ENCODE measurements at regions not wholly inside any gene's neighbourhood (a gene's known extent, or its start where the extent isn't known, plus 50 kb on each side); places are given as distances from the start of the nearest gene placed in this dataset.

DNA sequence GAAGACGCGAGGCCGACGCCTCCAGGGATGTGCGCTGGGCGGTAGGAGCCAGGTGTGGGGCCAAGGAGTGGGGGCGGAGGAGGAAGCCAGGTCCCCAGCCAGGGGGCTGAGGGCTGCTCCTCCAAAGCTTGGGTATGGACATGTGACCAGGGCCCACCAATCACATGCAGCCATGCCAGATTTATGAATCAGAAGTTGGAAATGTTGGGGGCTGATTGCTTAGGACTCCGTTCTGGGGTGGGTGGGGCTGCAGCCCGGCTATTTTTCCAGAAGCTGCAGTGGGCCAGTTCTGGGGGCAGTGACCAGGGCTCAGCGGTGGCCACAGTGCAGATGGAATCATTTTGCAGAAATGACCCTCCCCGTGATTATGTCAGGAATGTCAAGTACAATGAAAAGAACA lies 96.0 kb downstream of the CEBPB start:
- peaks cover 11 to 70% (median 48%) of the 10 kb centered on the region in 5 donors for H3K4me1 ChIP-seq (ENCODE audit: control insufficient read depth in 5 of 5, insufficient read depth in 5 of 5, low read length in 5 of 5)
- peak overlapping the region in 4 of 5 donors; percentile 30 to 71 (median 42) for H3K9ac ChIP-seq (ENCODE audit: low read length in 5 of 5)
- peak overlapping the region; percentile 97 for H3K27ac ChIP-seq (ENCODE audit: low read depth, low read length)
- no peak overlapping the region for H3K4me3 ChIP-seq (ENCODE audit: low read depth in 1 of 5, low read length in 5 of 5)
- no peaks in the 10 kb centered on the region for H3K36me3 ChIP-seq (ENCODE audit: control insufficient read depth in 5 of 5, insufficient read depth in 5 of 5, low read length in 5 of 5)
- no peaks in the 10 kb centered on the region for H3K9me3 ChIP-seq (ENCODE audit: control insufficient read depth in 5 of 5, low read length in 5 of 5)
- peaks cover 0 to 5% (median 0%) of the 10 kb centered on the region in 5 donors for H3K27me3 ChIP-seq (ENCODE audit: control insufficient read depth in 5 of 5, insufficient read depth in 4 of 5, low read length in 5 of 5)

DNA sequence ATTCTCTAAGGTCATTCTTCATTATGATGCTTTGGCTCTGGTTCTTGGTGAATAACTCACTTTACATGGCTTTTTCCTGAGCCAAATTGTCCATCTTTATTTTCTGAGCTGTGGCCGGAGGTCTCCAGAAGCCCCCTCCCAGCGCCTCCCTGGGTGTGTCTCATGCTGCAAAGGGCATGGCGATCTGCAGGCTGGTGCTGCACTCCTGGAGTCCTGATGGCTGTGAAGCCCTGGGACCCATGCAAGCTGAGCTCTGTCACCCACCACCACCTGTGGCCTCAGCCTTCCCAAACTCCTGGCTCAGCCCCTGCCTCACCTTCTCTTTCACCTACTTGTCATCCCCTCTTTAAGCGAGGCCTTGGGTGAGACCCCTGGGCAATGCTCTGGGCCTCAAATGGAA lies 96.9 kb downstream of the CEBPB start:
- no peak overlapping the region for H3K4me3 ChIP-seq (ENCODE audit: low read depth in 1 of 5, low read length in 5 of 5)
- peaks cover 13 to 79% (median 57%) of the 10 kb centered on the region in 5 donors for H3K4me1 ChIP-seq (ENCODE audit: control insufficient read depth in 5 of 5, insufficient read depth in 5 of 5, low read length in 5 of 5)
- H3K27ac ChIP-seq (ENCODE audit: low read depth, low read length) = no peak overlapping the region

DNA sequence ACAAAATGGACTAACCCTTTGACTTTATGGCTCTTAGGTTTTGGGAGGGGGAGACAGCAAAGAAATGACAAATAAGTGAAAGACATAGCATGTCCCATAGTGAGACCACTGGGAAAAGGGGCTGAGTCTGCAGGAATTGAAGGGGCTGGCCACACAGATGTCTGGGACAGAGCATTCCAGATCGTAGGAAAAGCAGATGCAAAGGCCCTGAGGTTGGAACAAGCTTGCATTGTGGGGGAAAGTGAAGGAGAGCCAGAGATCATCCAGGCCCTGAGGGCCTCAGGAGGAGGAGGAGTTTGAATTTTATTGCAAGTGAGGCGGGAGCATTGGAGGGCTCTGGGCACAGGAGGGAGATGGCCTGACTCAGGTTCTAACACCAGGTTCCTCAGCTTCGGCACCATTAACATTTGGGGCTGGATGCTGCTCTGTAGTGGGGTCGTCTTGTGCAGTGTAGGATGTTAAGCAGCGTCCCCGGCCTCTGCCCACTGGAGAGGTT lies 97.5 kb downstream of the CEBPB start:
- Histone ChIP-seq H3K4me3 (ENCODE audit: low read depth in 1 of 5, low read length in 5 of 5) (no peak overlapping the region), H3K9me3 (ENCODE audit: control insufficient read depth in 5 of 5, low read length in 5 of 5) (no peaks in the 10 kb centered on the region), H3K27me3 (ENCODE audit: control insufficient read depth in 5 of 5, insufficient read depth in 4 of 5, low read length in 5 of 5) (no peaks in the 10 kb centered on the region), H3K36me3 (ENCODE audit: control insufficient read depth in 5 of 5, insufficient read depth in 5 of 5, low read length in 5 of 5) (no peaks in the 10 kb centered on the region), H3K9ac (ENCODE audit: low read length in 5 of 5) (no peak overlapping the region), H3K27ac (ENCODE audit: low read depth, low read length) (no peak overlapping the region), H3K4me1 (ENCODE audit: control insufficient read depth in 5 of 5, insufficient read depth in 5 of 5, low read length in 5 of 5) (peaks cover 16 to 83% (median 62%) of the 10 kb centered on the region in 5 donors)

More for the DNA sequence above, 96.9 kb downstream of the CEBPB start:
- Histone ChIP-seq H3K9me3 (ENCODE audit: control insufficient read depth in 5 of 5, low read length in 5 of 5) (no peaks in the 10 kb centered on the region), H3K9ac (ENCODE audit: low read length in 5 of 5) (no peak overlapping the region), H3K27me3 (ENCODE audit: control insufficient read depth in 5 of 5, insufficient read depth in 4 of 5, low read length in 5 of 5) (no peaks in the 10 kb centered on the region), H3K36me3 (ENCODE audit: control insufficient read depth in 5 of 5, insufficient read depth in 5 of 5, low read length in 5 of 5) (no peaks in the 10 kb centered on the region)

DNA sequence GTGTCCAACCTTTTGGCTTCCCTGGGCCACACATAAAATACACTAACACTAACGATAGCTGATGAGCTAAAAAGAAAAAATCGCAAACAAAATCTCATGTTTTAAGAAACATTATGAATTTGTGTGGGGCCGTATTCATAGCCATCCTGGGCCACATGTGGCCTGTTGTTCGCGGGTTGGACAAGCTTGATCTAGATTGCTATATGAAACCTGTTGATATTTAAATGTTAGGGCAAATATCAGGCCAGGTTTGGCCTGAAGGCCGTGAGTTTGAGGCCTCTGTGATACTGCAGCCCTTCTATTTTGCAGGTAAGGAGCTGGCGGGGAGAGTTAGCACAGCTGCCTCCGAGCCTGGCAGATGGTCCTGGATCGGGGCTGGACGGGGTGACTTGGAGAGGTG lies 99.0 kb downstream of the CEBPB start:
- H3K4me1 ChIP-seq (ENCODE audit: control insufficient read depth in 5 of 5, insufficient read depth in 5 of 5, low read length in 5 of 5) = peaks cover 11 to 77% (median 53%) of the 10 kb centered on the region in 5 donors

DNA sequence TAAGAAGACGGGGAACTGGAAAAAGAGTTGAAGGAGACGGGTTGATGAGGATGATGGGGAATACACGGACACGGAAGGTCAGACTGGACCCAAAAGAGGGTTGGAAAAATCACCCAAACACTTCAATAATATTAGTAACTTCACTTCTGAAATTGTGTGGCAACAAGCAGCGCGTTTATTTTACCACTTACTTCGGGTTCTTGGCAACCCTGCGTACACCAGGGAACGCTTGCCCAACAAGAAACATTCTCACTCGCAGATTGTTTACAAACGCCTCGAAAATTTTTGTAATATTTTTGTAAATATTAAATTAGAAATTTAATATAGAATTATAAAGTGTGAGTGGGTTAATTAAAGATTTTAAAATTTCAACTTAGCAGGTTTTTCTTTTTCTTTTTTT lies 99.5 kb downstream of the CEBPB start:
- no peak overlapping the region for H3K4me3 ChIP-seq (ENCODE audit: low read depth in 1 of 5, low read length in 5 of 5)
- H3K27ac ChIP-seq (ENCODE audit: low read depth, low read length) = peak overlapping the region; percentile 88
- peak overlapping the region in 1 of 5 donors; percentile 5 for H3K9ac ChIP-seq (ENCODE audit: low read length in 5 of 5)
- no peaks in the 10 kb centered on the region for H3K9me3 ChIP-seq (ENCODE audit: control insufficient read depth in 5 of 5, low read length in 5 of 5)
- no peaks in the 10 kb centered on the region for H3K36me3 ChIP-seq (ENCODE audit: control insufficient read depth in 5 of 5, insufficient read depth in 5 of 5, low read length in 5 of 5)
- peaks cover 10 to 73% (median 49%) of the 10 kb centered on the region in 5 donors for H3K4me1 ChIP-seq (ENCODE audit: control insufficient read depth in 5 of 5, insufficient read depth in 5 of 5, low read length in 5 of 5)
- H3K27me3 ChIP-seq (ENCODE audit: control insufficient read depth in 5 of 5, insufficient read depth in 4 of 5, low read length in 5 of 5) = no peaks in the 10 kb centered on the region

More for the DNA sequence above, 99.0 kb downstream of the CEBPB start:
- H3K27me3 ChIP-seq (ENCODE audit: control insufficient read depth in 5 of 5, insufficient read depth in 4 of 5, low read length in 5 of 5) = no peaks in the 10 kb centered on the region
- peak overlapping the region; percentile 88 for H3K27ac ChIP-seq (ENCODE audit: low read depth, low read length)
- no peaks in the 10 kb centered on the region for H3K36me3 ChIP-seq (ENCODE audit: control insufficient read depth in 5 of 5, insufficient read depth in 5 of 5, low read length in 5 of 5)
- no peaks in the 10 kb centered on the region for H3K9me3 ChIP-seq (ENCODE audit: control insufficient read depth in 5 of 5, low read length in 5 of 5)
- no peak overlapping the region for H3K4me3 ChIP-seq (ENCODE audit: low read depth in 1 of 5, low read length in 5 of 5)
- peak overlapping the region in 1 of 5 donors; percentile 5 for H3K9ac ChIP-seq (ENCODE audit: low read length in 5 of 5)

DNA sequence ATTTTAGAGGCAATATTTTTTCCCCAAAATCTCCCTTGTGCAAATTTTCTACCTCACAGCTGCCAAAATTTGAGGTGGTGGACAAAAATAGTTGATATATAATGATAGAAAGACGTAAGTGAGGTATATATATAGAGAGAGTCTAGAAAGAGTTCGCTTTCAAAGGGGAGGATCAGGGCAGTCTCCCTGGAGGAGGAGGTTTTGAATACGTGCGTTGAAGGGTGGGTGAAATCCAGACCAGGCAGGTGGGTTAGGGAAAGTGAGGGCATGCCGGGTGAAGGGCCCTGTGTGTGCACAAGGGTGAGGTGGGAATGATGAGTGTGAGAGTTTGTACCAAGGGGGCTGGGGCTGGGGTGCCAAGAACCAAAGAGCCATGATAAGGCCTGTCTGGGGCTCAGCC lies 100.2 kb downstream of the CEBPB start:
- Histone ChIP-seq H3K9me3 (ENCODE audit: control insufficient read depth in 5 of 5, low read length in 5 of 5) (no peaks in the 10 kb centered on the region), H3K9ac (ENCODE audit: low read length in 5 of 5) (peak overlapping the region in 3 of 5 donors; percentile 26 to 36 (median 29)), H3K4me3 (ENCODE audit: low read depth in 1 of 5, low read length in 5 of 5) (no peak overlapping the region), H3K27me3 (ENCODE audit: control insufficient read depth in 5 of 5, insufficient read depth in 4 of 5, low read length in 5 of 5) (no peaks in the 10 kb centered on the region), H3K4me1 (ENCODE audit: control insufficient read depth in 5 of 5, insufficient read depth in 5 of 5, low read length in 5 of 5) (peaks cover 9 to 73% (median 44%) of the 10 kb centered on the region in 5 donors), H3K27ac (ENCODE audit: low read depth, low read length) (peak overlapping the region; percentile 88), H3K36me3 (ENCODE audit: control insufficient read depth in 5 of 5, insufficient read depth in 5 of 5, low read length in 5 of 5) (no peaks in the 10 kb centered on the region)

DNA sequence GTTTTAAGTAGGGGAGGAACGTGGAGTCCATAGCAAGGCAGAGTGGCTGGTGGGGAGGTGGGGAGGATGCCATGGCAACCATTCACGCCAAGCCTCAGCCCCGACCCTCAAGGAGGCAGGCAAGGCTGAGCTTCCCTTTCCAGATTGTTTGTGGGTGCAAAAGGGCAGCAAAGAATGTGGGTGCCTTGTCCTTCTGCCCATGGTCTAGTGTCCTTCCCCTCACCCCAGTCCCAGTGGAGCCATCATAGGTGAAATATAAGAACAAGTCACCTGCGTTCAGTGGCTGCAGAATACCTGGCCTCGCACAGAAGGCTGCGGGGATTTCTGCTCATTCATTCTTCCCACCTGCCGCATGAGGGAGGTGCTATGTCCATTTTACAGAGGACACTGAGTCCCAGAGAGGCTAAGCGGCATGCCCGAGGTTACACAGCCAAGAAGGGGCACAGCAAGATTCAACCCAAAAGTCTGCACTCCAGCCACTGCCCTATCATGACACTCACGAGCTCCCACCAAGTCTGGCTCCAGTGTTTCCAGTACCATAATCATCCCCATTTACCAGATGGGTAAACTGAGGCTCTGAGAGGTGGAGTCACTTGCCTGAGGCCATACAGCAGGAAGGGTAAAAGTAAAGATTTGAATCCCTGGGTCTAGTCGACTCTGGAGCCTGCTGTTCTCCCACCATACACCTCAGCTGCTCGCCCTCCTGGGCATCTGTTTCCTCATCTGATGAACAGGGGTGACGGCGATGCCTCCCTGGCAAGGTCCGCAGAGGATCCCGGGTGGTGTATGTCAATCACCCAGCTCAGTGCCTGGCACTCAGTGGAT lies 100.8 kb downstream of the CEBPB start:
- H3K27ac ChIP-seq (ENCODE audit: low read depth, low read length) = peak overlapping the region; percentile 88
- H3K9ac ChIP-seq (ENCODE audit: low read length in 5 of 5) = peak overlapping the region in 3 of 5 donors; percentile 11 to 36 (median 26)
- H3K4me3 ChIP-seq (ENCODE audit: low read depth in 1 of 5, low read length in 5 of 5) = no peak overlapping the region
- H3K36me3 ChIP-seq (ENCODE audit: control insufficient read depth in 5 of 5, insufficient read depth in 5 of 5, low read length in 5 of 5) = no peaks in the 10 kb centered on the region
- peaks cover 8 to 73% (median 38%) of the 10 kb centered on the region in 5 donors for H3K4me1 ChIP-seq (ENCODE audit: control insufficient read depth in 5 of 5, insufficient read depth in 5 of 5, low read length in 5 of 5)
- no peaks in the 10 kb centered on the region for H3K27me3 ChIP-seq (ENCODE audit: control insufficient read depth in 5 of 5, insufficient read depth in 4 of 5, low read length in 5 of 5)
- no peaks in the 10 kb centered on the region for H3K9me3 ChIP-seq (ENCODE audit: control insufficient read depth in 5 of 5, low read length in 5 of 5)

DNA sequence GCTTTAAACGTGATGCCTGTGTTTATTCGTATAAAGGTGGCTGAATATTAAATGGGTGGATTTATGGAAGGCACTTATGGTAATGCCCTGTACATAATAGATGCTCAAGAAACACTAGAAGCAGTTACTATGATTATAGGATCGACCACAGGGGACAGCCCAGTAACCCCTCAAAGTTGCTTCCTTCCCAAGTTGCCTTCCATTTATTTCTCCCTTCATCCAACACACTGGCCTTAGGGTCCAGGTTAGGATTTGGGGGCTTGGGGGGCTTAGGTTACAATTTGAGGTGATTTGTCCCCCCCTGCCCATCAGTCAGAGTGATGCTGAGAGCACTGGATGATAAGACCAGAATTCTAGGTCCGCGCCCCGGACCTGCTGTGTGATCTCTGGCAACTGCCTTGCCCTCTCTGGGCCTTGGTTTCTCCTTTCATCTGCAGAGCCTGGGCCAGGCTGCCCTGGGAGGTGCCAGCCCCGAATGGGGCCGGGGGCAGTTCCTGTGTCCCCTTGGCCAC lies 101.5 kb downstream of the CEBPB start:
- Histone ChIP-seq H3K9me3 (ENCODE audit: control insufficient read depth in 5 of 5, low read length in 5 of 5) (no peaks in the 10 kb centered on the region), H3K9ac (ENCODE audit: low read length in 5 of 5) (peak overlapping the region in 2 of 5 donors; percentile 11 to 36), H3K27ac (ENCODE audit: low read depth, low read length) (peak overlapping the region; percentile 88), H3K4me3 (ENCODE audit: low read depth in 1 of 5, low read length in 5 of 5) (no peak overlapping the region), H3K4me1 (ENCODE audit: control insufficient read depth in 5 of 5, insufficient read depth in 5 of 5, low read length in 5 of 5) (peaks cover 8 to 71% (median 33%) of the 10 kb centered on the region in 5 donors), H3K27me3 (ENCODE audit: control insufficient read depth in 5 of 5, insufficient read depth in 4 of 5, low read length in 5 of 5) (no peaks in the 10 kb centered on the region), H3K36me3 (ENCODE audit: control insufficient read depth in 5 of 5, insufficient read depth in 5 of 5, low read length in 5 of 5) (no peaks in the 10 kb centered on the region)

DNA sequence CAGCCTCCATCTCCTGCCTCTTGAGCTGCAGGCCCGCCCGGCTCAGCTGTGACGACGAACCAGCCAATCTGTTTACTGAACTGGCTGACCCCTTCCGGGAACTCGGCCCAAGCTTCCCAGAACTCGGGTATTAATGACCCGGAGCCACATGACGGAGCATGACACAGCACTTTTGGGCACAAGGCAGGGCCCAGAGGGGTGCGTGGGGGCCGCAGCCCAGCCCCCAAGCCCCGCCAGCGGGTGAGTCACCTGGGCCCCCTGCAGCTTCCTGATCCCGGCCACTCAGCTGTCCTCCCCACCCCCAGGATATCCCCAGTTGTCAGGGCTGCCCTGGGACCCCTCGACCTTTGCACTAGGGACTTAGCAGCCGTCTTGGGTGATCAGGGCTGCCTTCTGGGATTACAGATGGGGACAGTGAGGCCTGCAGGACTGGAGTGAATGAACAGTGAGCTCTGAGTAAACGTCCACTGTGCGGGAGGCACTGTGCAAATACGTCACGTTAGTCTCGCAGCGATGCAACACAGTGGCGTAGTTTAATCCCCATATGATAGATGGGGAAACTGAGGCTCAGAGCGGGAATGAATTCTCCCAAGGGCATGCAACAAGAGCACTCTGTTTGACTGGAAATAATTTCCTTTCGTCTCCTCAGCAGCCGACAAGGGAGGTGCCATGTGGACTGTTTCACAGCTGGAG lies 102.1 kb downstream of the CEBPB start:
- H3K27ac ChIP-seq (ENCODE audit: low read depth, low read length) = peak overlapping the region; percentile 88
- no peaks in the 10 kb centered on the region for H3K36me3 ChIP-seq (ENCODE audit: control insufficient read depth in 5 of 5, insufficient read depth in 5 of 5, low read length in 5 of 5)
- H3K27me3 ChIP-seq (ENCODE audit: control insufficient read depth in 5 of 5, insufficient read depth in 4 of 5, low read length in 5 of 5) = no peaks in the 10 kb centered on the region
- peaks cover 8 to 68% (median 33%) of the 10 kb centered on the region in 5 donors for H3K4me1 ChIP-seq (ENCODE audit: control insufficient read depth in 5 of 5, insufficient read depth in 5 of 5, low read length in 5 of 5)
- H3K4me3 ChIP-seq (ENCODE audit: low read depth in 1 of 5, low read length in 5 of 5) = no peak overlapping the region
- H3K9ac ChIP-seq (ENCODE audit: low read length in 5 of 5) = peak overlapping the region in 4 of 5 donors; percentile 16 to 63 (median 52)
- H3K9me3 ChIP-seq (ENCODE audit: control insufficient read depth in 5 of 5, low read length in 5 of 5) = no peaks in the 10 kb centered on the region
